CD4-positive, alpha-beta T cell treated with Interferon gamma for 1 hour (primary cell): ENCODE measurements at regions not wholly inside any gene's neighbourhood (a gene's known extent, or its start where the extent isn't known, plus 50 kb on each side); places are given as distances from the start of the nearest gene placed in this dataset.

Source experiments
- DNase-seq: peaks from one replicate; pipeline ENCODE4 v3.0.0-alpha.2; 2020

- no peak for DNase-seq
These were observed 416.1 kb downstream of the TBC1D32 start for GRCh38 chr6:120918137-120918536.

DNA sequence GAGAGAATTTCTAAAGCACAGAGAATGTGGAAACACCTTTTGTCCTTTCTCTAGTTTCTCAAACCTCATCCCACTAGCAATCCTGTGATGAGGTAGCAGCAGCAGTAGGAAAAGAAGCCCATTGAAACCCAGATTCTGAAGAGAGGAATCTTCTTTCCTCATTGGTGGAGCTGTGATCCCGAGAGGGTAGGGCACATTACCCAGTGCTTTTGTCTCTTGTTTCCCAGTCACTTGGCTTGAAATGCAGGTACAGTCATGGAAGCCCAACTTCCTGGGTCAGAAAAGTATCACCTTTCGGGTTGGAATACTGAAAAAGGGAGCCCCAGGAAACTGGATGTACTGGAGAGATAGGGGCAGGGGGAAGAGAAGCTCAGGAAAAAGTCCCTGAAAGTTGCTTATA lies 417.4 kb downstream of the TBC1D32 start:
- no peak for DNase-seq

GRCh38 chr6:120913486-120913885 lies 420.8 kb downstream of the TBC1D32 start:
- DNase-seq, result no peak

GRCh38 chr6:120908767-120909166 lies 425.5 kb downstream of the TBC1D32 start:
- no peak for DNase-seq

DNA sequence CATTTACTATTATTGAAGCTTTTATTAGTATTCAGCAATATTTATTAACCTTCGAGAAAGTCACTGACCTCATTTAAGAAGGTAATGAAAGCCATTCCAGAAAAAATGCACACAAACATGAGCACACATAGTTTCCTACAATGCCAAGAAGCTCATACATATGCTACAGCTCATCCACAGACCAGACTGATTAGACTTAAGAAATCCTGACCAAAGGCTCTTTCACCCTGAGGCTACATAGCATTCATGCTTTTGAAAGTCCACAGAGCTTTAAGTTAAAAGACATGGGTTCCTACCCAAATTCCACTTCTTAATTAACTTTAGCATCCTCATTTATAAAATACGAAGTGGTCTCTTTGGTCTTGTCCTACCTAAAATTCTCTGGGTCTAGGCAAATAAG lies 430.4 kb downstream of the TBC1D32 start:
- DNase-seq, result no peak

DNA sequence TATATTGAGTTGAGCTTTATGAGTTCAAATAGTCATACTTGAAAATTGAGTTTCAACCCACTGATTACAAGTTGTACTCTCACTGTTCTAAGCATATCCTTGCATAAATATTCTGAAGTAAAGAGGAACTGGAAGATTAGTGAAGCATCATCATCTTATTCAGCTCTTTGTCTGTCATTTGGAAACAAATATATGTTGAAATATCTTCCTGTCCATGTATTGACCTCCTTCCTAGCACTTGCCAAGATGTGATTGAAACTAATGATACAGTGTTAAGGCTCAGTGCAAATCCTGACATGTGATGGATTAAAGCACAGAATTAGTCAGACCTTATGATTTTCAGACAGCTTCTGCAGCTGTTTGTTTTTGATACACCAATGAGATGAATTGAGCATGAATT lies 434.3 kb downstream of the TBC1D32 start:
- no peak for DNase-seq

DNA sequence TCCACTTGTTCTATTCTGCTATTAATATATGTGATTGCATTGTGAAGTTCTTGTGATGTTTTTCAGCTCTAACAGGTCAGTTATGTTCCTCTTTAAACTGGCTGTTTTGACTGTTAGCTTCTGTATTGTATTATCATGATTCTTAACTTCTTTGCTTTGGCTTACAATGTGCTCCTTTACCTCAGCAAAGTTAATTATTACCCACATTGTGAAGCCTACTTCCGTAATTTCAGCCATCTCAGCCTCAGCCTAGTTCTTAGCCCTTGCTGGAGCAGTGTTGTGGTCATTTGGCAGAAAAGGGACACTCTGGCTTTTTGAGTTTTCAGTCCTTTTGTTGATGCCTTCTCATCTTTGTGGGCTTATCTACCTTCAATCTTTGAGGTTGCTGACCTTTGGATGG lies 440.2 kb downstream of the TBC1D32 start:
- no peak for DNase-seq

- DNase-seq, result no peak
These were observed 457.3 kb downstream of the TBC1D32 start for GRCh38 chr6:120876931-120877330.

DNA sequence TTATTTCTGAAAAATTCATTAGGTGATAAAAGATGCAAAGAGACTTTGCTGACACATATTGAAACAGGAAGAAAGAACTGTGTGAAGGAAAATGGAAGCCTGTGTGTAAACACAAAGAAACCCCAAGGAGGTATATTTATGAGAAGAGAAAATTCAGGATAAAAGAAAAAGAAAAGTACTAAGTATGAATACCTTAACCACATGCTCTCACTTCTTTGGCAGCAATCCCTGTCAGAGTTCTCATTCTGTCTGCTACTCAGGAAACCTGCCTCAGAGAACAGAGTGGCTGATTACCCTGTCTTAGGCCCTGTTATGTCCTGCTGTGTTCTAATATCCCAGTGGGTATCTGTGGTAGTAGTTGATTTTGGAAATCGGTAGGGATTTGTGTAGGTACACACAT lies 457.9 kb downstream of the TBC1D32 start:
- no peak for DNase-seq

DNA sequence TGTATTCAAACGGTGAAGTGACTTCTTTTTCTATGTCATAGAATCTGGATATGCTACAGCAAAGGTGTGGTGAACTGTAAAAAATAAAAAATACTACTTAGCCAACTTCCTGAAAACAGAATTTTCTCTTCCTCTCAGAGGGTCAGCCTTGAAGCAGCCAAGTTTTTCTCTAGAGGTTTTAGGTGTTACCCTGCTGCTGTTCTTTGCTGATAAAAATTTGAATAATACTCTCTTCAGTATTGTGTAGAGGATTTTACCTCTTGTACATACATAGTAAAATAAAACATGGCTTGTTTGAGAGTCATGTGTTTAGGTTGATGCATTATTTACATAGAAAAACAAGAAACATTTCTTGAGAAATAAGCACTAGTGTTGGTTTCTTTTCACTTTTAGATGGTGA lies 458.4 kb downstream of the TBC1D32 start:
- DNase-seq, result no peak

DNA sequence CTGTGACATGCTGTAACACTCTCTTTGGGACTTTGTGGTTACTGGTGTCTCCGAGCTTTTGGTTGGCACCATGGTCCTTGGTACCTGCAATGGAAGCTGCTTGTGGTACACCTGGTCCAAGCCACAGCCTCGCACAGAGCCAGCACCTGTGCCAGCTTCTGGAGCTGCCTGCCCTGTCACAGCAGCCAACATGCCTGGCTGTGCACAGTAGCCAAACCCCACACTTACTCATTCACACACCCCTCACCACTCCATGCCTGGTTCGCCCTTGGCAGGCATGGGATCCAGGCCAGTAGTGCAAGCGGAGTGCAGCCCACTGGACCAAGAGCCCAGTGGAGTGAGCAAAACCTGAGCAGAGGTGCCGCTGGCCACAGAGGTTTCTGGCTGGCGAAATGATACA lies 459.9 kb downstream of the TBC1D32 start:
- DNase-seq, result no peak

- no peak for DNase-seq
These were observed 461.0 kb downstream of the TBC1D32 start for GRCh38 chr6:120873125-120873865.

GRCh38 chr6:120872262-120872578 lies 462.1 kb downstream of the TBC1D32 start:
- no peak for DNase-seq

DNA sequence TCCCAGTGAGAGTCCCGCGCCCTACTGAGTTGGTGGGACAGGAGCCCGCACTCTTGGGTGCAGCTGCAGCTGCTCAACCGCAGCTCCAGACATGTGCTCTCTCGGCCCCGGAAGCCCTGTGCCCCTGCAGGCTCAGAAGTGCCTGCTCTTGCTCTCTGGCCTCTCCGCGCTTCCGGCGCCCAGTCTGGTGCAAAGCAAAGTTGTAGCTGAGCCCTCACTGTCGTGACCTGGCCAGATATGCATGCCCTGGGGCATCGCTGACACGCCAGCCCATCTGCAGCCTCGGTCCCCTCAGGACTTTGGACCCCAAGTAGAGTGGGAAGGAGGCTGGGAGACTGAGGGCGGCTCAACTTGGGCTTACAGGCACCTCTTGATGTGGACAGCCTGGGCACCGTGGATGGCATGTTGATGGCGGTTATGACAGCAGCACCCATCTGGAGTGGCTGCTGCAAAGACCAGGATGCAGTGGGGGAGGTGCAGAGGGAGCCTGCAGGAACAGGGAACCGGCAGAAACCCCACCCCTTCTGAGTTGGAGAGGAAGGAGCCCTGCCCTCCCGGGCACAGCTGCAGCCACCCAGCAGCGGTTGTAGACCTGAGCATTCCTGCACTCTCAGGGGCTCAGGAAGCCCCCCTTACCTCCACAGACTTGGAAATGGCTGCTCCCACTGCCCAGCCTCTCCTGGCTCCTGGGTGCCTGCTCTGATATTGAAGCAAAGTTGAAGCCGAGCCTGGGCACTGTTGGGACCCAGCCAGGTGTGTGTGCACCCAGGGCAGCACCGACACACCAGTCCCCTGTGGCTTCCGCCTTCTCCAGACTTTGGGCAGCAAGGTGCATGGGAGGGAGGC lies 462.6 kb downstream of the TBC1D32 start:
- no peak for DNase-seq

- DNase-seq, result no peak
These were observed 464.9 kb downstream of the TBC1D32 start for GRCh38 chr6:120869397-120869796.

DNA sequence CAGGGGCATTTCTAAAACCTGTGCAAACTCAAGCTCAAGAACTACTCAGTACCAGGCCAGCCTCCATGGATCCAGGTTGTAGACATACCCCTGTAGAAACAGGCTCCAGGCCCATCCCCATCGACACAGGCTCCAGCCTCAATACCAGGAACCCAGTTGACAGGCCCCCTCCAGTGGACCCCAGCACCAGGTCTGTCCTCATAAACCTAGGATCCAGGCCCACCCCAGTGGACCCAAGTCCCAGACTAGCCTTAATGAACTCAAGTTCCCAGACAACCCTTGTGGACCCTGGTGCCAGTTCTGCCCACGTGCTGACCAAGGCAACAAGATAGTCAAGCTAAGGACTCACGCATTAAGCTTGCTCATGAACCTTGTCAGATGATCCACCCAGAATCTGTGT lies 476.9 kb downstream of the TBC1D32 start:
- DNase-seq, result no peak

DNA sequence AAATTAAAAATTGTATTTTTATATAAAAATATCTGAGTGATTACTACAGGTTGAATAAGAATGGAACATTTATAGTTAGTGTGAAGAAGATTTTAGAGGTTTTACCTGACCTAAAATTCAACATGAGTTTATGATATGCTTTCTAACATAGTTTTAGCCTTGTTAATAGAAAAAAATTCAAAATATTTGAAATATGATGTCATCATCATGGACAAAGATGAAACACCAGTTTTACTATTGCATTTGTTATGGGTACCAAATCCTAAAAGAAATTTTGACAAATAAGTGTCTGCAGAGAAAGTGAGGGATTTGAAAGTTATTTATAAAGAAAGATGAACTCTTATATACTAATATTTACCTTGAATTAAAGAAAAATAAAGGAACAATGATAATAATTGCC lies 479.7 kb downstream of the TBC1D32 start:
- no peak for DNase-seq

DNA sequence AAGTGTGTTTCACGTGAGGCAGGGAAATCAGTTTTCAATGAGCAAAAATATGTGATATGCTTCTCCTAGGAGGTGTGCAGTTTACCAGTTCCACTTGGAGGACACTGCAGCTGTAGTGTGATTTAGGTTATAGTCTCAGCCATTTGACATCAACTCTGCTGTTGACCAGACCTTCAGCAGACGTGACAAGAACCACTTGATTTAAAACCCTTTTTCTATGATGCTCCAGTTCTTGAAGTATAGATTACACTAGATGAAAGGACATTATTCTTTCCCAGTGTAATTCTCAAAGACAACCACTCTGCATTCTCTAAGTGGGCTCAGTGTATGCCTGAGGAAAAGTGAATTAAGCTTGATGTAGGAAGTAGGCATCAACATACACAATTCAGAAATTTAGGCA lies 480.8 kb downstream of the TBC1D32 start:
- DNase-seq, result no peak

GRCh38 chr6:120852293-120852849 lies 481.9 kb downstream of the TBC1D32 start:
- no peak for DNase-seq

GRCh38 chr6:120826253-120826652 lies 508.0 kb downstream of the TBC1D32 start:
- DNase-seq, result no peak

GRCh38 chr6:120816794-120817193 lies 517.5 kb downstream of the TBC1D32 start:
- DNase-seq, result no peak

DNA sequence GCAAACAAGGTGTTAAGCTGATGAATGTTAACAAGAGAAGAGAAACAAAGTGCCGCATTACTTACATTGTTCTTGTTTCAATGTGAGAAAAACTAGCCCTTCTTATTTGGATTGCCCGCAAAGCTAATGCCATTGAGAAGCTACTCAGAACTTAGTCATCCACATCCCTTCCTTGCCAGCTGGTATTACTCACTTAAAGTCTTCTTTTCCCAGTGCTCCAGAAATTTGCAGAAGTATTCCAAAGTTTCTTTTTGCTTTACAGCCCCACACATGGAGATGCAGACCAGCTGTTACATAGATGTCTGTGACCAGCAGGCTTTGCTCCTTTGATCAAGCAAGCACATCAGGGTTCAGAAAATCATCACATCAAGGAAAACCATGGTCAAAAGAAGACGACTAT lies 529.0 kb downstream of the TBC1D32 start:
- DNase-seq, result no peak

DNA sequence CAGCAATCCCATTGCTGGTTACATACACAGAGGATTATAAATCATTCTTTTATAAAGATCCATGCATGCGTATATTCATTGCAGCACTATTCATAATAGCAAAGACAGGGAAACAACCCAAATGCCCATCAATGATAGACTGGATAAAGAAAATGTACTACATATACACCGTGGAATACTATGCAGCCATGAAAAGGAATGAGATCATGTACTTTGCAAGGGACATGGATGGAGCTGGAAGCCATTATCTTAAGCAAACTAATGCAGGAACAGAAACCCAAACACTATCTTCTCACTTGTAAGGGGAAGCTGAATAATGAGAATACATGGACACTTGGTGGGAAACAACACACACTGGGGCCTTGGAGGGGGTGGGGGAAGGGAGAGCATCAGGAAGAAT lies 529.7 kb downstream of the TBC1D32 start:
- no peak for DNase-seq

- no peak for DNase-seq
These were observed 547.6 kb downstream of the TBC1D32 start for GRCh38 chr6:120786682-120787081.
